Endothelial cell of umbilical vein (primary cell): ENCODE measurements at regions not wholly inside any gene's neighbourhood (a gene's known extent, or its start where the extent isn't known, plus 50 kb on each side); places are given as distances from the start of the nearest gene placed in this dataset.

Experiments
- EZH2 ChIP-seq: IDR thresholded peaks from 2 replicates; pipeline ENCODE4 v1.6.1; 2012; ENCODE audit warnings: borderline replicate concordance, low read depth, mild to moderate bottlenecking, moderate library complexity, low read length, inconsistent platforms; ENCODE audit not compliant: severe bottlenecking
- MYC ChIP-seq: IDR thresholded peaks from one replicate; pipeline ENCODE4 v1.6.1; 2011; ENCODE audit warnings: mild to moderate bottlenecking, low read depth, low read length
- POLR2A ChIP-seq: IDR thresholded peaks from 2 replicates; pipeline ENCODE4 v1.6.1; 2012; ENCODE audit warnings: low read depth, mild to moderate bottlenecking, control low read depth, low read length
- POLR2AphosphoS5 ChIP-seq: IDR thresholded peaks from 2 replicates; pipeline ENCODE4 v1.6.1; 2012; ENCODE audit warnings: low read depth, mild to moderate bottlenecking, control low read depth, low read length, moderate library complexity; ENCODE audit not compliant: insufficient read depth
- TF ChIP-seq, protein P1 (sequence below), 2 donors: IDR thresholded peaks; 1 replicate in 1 of 2; 2 replicates in 1 of 2; pipeline ENCODE4 v1.5.1; 2011; ENCODE audit warnings: low read length in 2 of 2, mild to moderate bottlenecking in 2 of 2, moderate library complexity in 2 of 2, control low read depth in 1 of 2, inconsistent platforms in 1 of 2, low read depth in 1 of 2; ENCODE audit not compliant: insufficient read depth in 1 of 2; ENCODE audit errors: extremely low read depth in 1 of 2

DNA sequence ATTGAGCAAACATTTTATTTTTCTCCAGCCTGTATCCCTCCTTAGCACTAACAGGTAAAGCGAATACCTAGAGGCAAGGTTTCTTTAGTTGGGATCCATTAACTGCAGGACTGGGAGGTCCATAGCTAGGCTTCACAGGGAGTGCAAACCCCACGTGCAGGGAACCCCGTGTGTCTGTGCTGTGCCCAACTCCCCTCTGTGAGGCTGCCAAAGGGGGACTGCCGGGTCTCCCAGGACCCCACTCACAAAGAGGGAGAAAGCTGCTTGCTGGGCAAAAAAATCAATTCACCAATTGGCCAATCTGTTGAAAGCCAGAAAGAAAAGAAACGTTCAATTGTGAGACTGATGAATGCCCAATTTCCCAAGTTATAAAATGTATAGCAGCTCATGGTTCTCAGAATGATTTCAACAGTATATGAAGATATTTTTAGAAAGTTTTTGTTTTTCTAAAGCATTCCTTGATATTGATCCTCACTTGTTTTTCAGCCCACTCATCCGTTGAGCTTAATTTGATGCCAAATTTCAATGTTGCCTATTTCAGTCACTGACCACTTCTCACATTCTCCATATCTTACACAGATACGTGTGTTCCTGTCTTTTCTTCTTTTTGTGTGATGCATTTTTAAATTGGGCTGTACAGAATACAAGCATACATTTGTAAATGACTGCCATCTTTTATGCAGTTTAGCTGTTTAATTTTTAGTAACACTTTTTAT lies 202.7 kb upstream of the PRSS58 start:
- TF ChIP-seq, protein P1, sequence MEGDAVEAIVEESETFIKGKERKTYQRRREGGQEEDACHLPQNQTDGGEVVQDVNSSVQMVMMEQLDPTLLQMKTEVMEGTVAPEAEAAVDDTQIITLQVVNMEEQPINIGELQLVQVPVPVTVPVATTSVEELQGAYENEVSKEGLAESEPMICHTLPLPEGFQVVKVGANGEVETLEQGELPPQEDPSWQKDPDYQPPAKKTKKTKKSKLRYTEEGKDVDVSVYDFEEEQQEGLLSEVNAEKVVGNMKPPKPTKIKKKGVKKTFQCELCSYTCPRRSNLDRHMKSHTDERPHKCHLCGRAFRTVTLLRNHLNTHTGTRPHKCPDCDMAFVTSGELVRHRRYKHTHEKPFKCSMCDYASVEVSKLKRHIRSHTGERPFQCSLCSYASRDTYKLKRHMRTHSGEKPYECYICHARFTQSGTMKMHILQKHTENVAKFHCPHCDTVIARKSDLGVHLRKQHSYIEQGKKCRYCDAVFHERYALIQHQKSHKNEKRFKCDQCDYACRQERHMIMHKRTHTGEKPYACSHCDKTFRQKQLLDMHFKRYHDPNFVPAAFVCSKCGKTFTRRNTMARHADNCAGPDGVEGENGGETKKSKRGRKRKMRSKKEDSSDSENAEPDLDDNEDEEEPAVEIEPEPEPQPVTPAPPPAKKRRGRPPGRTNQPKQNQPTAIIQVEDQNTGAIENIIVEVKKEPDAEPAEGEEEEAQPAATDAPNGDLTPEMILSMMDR (IDR thresholded peaks at IDR 0.05; ENCODE audit: extremely low read depth in 1 of 2, insufficient read depth in 1 of 2, low read depth in 1 of 2, low read length in 2 of 2): no peak
- no peak for TF ChIP-seq POLR2AphosphoS5
- no peak for TF ChIP-seq POLR2A
- no peak for TF ChIP-seq EZH2
- TF ChIP-seq MYC: no peak
